ENCODE measurements at regions not wholly inside any gene's neighbourhood (a gene's known extent, or its start where the extent isn't known, plus 50 kb on each side); places are given as distances from the start of the nearest gene placed in this dataset.

- no peak for DNase-seq
Measured at GRCh38 chr20:59403962-59404314, 103.5 kb downstream of the EDN3 start.

- DNase-seq: no peak
Measured at GRCh38 chr20:59404749-59405148, 104.3 kb downstream of the EDN3 start.

- no peak for DNase-seq
Measured at GRCh38 chr20:59405226-59406200, 105.1 kb downstream of the EDN3 start.

- no peak for DNase-seq
Measured at GRCh38 chr20:59406446-59406845, 106.0 kb downstream of the EDN3 start.

GRCh38 chr20:59411170-59411569 lies 110.8 kb downstream of the EDN3 start:
- no peak for DNase-seq

- no peak for DNase-seq
Measured at GRCh38 chr20:59411589-59411988, 111.2 kb downstream of the EDN3 start.

GRCh38 chr20:59412181-59412580 lies 111.8 kb downstream of the EDN3 start:
- no peak for DNase-seq

GRCh38 chr20:59412875-59413284 lies 112.5 kb downstream of the EDN3 start:
- DNase-seq: no peak

- DNase-seq: no peak
Measured at GRCh38 chr20:59413326-59413865, 113.0 kb downstream of the EDN3 start.

- no peak for DNase-seq
Measured at GRCh38 chr20:59414936-59415623, 114.7 kb downstream of the EDN3 start.

GRCh38 chr20:59416916-59417315 lies 116.5 kb downstream of the EDN3 start:
- no peak for DNase-seq

GRCh38 chr20:59421089-59421488 lies 120.7 kb downstream of the EDN3 start:
- no peak for DNase-seq

- DNase-seq: no peak
Measured at GRCh38 chr20:59421920-59422637, 121.7 kb downstream of the EDN3 start.

- no peak for DNase-seq
Measured at GRCh38 chr20:59422872-59423544, 122.6 kb downstream of the EDN3 start.

GRCh38 chr20:59424976-59425375 lies 124.6 kb downstream of the EDN3 start:
- DNase-seq: no peak

GRCh38 chr20:59425572-59425971 lies 125.2 kb downstream of the EDN3 start:
- DNase-seq: no peak

- DNase-seq: no peak
Measured at GRCh38 chr20:59428006-59428405, 127.6 kb downstream of the EDN3 start.

- DNase-seq: no peak
Measured at GRCh38 chr20:59428441-59429205, 128.2 kb downstream of the EDN3 start.

GRCh38 chr20:59429396-59429795 lies 129.0 kb downstream of the EDN3 start:
- DNase-seq: no peak

GRCh38 chr20:59431014-59431413 lies 130.6 kb downstream of the EDN3 start:
- no peak for DNase-seq

- DNase-seq: no peak
Measured at GRCh38 chr20:59434960-59435359, 134.5 kb downstream of the EDN3 start.

- no peak for DNase-seq
Measured at GRCh38 chr20:59435518-59435917, 135.1 kb downstream of the EDN3 start.

All from Kasumi-1 (cell line).